Gastrocnemius medialis (tissue), 4 donors: ENCODE measurements at regions not wholly inside any gene's neighbourhood (a gene's known extent, or its start where the extent isn't known, plus 50 kb on each side); places are given as distances from the start of the nearest gene placed in this dataset.

Experiments used
- CTCF ChIP-seq, 5 experiments: fragments of 450-650 bp in 3 of 5; fragments of 200-600 bp in 2 of 5; sonication (generic) in 2 of 5; IDR thresholded peaks in 4 of 5; conservative IDR thresholded peaks in 1 of 5; 1 replicate in 4 of 5; 2 replicates in 1 of 5; pipeline ENCODE4 v1.5.1; 2016 to 2019; ENCODE audit warnings: antibody characterized with exemption in 5 of 5, mild to moderate bottlenecking in 3 of 5, moderate library complexity in 3 of 5
- POLR2A ChIP-seq, 2 donors: fragments of 450-650 bp; IDR thresholded peaks; one replicate each; pipeline ENCODE4 v1.6.1; 2017; ENCODE audit warnings: antibody characterized with exemption in 2 of 2, mild to moderate bottlenecking in 2 of 2, moderate library complexity in 2 of 2

GRCh38 chr2:100666996-100667395, 104.2 kb downstream of the PDCL3 start:
- no peak for TF ChIP-seq POLR2A (IDR thresholded peaks at IDR 0.05)
- no peak for TF ChIP-seq CTCF (IDR thresholded peaks at IDR 0.05 in 4 of 5, conservative IDR thresholded peaks at IDR 0.05 in 1 of 5)
